ENCODE measurements at regions not wholly inside any gene's neighbourhood (a gene's known extent, or its start where the extent isn't known, plus 50 kb on each side); places are given as distances from the start of the nearest gene placed in this dataset.

DNA sequence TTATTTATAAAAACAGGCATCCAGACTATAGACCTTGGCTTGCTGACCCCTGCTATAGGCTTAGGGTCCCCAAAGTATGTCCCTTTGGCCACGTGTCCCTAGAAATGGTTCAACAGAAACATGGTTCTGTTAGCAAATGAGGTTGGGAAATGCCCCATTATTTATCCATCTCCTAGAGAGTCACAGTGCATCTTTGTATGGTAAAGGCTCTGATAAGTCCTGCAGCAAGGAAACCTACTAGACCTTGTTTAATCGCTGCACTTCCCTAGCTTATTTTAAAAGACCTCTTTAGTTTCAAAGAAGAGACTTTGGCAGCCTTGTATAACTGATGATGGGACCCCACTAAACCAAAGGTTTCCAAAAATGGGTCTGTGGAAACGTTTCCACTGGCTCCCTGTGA lies 471.5 kb downstream of the MED13L start:
- Mint-ChIP-seq H3K9me3 (no peaks in the 10 kb centered on the region), H3K27me3 (ENCODE audit: insufficient read depth) (peaks cover 31% of the 10 kb centered on the region), H3K27ac (no peak overlapping the region), H3K36me3 (ENCODE audit: low read depth) (no peaks in the 10 kb centered on the region), H3K4me1 (ENCODE audit: low read depth) (peaks cover 9% of the 10 kb centered on the region), H3K4me3 (no peak overlapping the region)
- no peak for DNase-seq
- TF ChIP-seq, protein P1, sequence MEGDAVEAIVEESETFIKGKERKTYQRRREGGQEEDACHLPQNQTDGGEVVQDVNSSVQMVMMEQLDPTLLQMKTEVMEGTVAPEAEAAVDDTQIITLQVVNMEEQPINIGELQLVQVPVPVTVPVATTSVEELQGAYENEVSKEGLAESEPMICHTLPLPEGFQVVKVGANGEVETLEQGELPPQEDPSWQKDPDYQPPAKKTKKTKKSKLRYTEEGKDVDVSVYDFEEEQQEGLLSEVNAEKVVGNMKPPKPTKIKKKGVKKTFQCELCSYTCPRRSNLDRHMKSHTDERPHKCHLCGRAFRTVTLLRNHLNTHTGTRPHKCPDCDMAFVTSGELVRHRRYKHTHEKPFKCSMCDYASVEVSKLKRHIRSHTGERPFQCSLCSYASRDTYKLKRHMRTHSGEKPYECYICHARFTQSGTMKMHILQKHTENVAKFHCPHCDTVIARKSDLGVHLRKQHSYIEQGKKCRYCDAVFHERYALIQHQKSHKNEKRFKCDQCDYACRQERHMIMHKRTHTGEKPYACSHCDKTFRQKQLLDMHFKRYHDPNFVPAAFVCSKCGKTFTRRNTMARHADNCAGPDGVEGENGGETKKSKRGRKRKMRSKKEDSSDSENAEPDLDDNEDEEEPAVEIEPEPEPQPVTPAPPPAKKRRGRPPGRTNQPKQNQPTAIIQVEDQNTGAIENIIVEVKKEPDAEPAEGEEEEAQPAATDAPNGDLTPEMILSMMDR (IDR thresholded peaks at IDR 0.05) = no peak

DNA sequence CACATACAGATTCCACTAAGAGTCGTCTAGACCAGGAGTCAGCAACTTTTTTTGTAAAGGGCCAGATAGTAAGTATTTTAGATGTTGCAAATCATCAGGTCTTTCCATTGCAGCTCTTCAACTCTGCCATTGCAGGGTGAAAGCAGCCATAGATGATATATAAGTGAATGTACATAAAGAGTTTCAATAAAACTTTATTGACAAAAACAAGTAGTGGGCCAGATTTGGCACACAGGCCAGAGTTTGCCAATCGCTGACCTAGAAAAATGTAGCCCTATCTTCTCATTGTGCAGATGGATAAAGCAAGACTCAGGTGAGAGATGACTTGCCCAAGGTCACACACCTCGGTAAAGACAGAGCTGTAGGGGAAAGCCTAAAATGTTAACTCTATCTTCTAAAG lies 474.7 kb downstream of the MED13L start:
- DNase-seq = no peak
- Mint-ChIP-seq H3K27ac (no peak overlapping the region), H3K36me3 (ENCODE audit: low read depth) (no peaks in the 10 kb centered on the region), H3K4me3 (no peak overlapping the region), H3K9me3 (no peaks in the 10 kb centered on the region), H3K4me1 (ENCODE audit: low read depth) (peaks cover 9% of the 10 kb centered on the region), H3K27me3 (ENCODE audit: insufficient read depth) (peaks cover 15% of the 10 kb centered on the region; the same call in 1 of the 2 replicates)
- TF ChIP-seq, protein P1 (IDR thresholded peaks at IDR 0.05) = no peak

DNA sequence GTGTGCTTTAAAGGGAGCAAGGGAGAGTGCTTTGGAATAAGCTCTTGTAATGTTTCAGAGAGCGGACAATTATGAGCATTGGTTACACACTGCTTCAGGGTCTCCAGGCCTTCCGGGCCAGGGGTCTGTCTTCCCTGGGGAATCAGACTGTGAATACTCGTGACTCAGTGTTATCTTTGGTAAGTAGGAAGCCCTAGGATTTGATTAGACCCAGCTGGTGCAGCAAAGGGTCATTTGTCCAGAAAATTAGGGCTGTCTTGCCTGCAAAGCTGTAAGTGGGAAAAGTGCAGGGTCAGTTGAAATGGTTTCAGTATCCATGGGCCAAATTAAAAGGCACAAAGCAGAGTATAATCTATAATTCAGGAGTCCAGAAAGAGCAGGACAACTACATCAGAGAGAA lies 475.6 kb downstream of the MED13L start:
- DNase-seq = no peak
- Mint-ChIP-seq H3K4me3 (no peak overlapping the region), H3K4me1 (ENCODE audit: low read depth) (peaks cover 9% of the 10 kb centered on the region), H3K27me3 (ENCODE audit: insufficient read depth) (peaks cover 15% of the 10 kb centered on the region; the same call in 1 of the 2 replicates), H3K27ac (no peak overlapping the region), H3K9me3 (no peaks in the 10 kb centered on the region), H3K36me3 (ENCODE audit: low read depth) (no peaks in the 10 kb centered on the region)
- TF ChIP-seq, protein P1 (IDR thresholded peaks at IDR 0.05) = no peak

DNA sequence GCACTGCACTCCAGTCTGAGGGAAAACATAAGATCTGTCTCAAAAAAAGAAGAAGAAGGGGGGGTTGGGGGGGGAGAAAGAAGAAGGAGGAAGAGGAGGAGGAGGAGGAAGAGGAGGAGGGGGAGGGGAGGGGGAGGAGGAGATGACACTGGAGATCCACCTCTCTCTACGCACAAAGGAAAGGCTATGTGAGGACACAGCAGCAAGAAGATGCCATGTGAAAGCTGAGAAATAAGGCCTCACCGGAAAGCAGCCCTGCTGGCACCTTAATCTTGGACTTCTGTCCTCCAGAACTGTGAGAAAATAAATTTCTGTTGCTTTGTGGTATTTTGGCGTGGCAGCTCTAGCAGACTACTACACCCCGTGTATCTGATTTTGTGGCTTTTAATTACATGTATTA lies 477.9 kb downstream of the MED13L start:
- H3K36me3 Mint-ChIP-seq (ENCODE audit: low read depth) = no peaks in the 10 kb centered on the region
- DNase-seq = peak; percentile 10
- H3K9me3 Mint-ChIP-seq = no peaks in the 10 kb centered on the region
- H3K4me3 Mint-ChIP-seq = no peak overlapping the region
- peaks cover 21% of the 10 kb centered on the region for H3K27me3 Mint-ChIP-seq (ENCODE audit: insufficient read depth)
- H3K4me1 Mint-ChIP-seq (ENCODE audit: low read depth) = peaks cover 9% of the 10 kb centered on the region
- TF ChIP-seq, protein P1 (IDR thresholded peaks at IDR 0.05) = no peak
- H3K27ac Mint-ChIP-seq = no peak overlapping the region

DNA sequence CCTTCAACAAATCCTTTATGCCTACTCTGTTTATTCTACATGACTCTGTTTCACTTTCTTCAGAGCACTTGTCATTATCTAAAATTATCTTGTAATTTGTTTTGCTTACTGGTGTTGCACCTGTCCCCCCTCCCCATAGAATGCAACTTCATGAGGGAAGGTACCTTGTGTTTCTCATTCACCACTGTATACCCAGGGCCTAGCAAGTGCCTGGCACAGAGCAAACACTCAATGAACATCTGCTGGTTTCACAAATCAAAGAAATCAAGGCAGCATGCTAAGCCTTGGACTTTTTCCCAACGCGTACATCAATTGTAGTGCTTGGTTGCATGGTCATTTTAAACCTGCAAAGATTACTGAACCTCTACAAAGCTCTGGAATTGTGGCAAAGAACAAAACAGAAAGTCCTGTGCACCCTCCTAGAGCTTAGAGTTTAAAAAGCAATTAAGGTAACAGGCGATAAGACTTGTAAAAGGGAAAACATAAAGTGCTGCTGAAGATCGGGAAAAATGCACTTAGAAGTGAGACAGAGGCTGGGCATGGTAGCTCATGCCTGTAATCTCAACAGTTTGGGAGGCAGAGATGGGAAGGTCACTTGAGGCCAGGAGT lies 479.1 kb downstream of the MED13L start:
- peaks cover 9% of the 10 kb centered on the region for H3K4me1 Mint-ChIP-seq (ENCODE audit: low read depth)
- no peak overlapping the region for H3K4me3 Mint-ChIP-seq
- H3K36me3 Mint-ChIP-seq (ENCODE audit: low read depth) = no peaks in the 10 kb centered on the region
- H3K27me3 Mint-ChIP-seq (ENCODE audit: insufficient read depth) = peaks cover 21% of the 10 kb centered on the region
- no peaks in the 10 kb centered on the region for H3K9me3 Mint-ChIP-seq
- TF ChIP-seq, protein P1 (IDR thresholded peaks at IDR 0.05) = no peak
- DNase-seq = no peak
- no peak overlapping the region for H3K27ac Mint-ChIP-seq
